Progenitor cell of endocrine pancreas (in vitro differentiated cells): ENCODE measurements at regions not wholly inside any gene's neighbourhood (a gene's known extent, or its start where the extent isn't known, plus 50 kb on each side); places are given as distances from the start of the nearest gene placed in this dataset.

ENCODE experiments used
- DNase-seq: peaks from one replicate; pipeline ENCODE4 v3.0.0; 2021; ENCODE audit warnings: low spot score; ENCODE audit not compliant: unreplicated experiment
- H3K27ac Mint-ChIP-seq: 2 replicates; pipeline ENCODE4 v1.8.0; 2021; ENCODE audit warnings: mild to moderate bottlenecking, moderate library complexity, mixed read lengths
- H3K27me3 Mint-ChIP-seq: 2 replicates; pipeline ENCODE4 v1.8.0; 2021; ENCODE audit warnings: mixed read lengths
- H3K36me3 Mint-ChIP-seq: 2 replicates; pipeline ENCODE4 v1.8.0; 2022; ENCODE audit warnings: mixed read lengths; ENCODE audit not compliant: insufficient read depth
- H3K4me1 Mint-ChIP-seq: 2 replicates; pipeline ENCODE4 v1.8.0; 2021; ENCODE audit warnings: low read depth, mixed read lengths
- H3K4me3 Mint-ChIP-seq: 2 replicates; pipeline ENCODE4 v1.8.0; 2021; ENCODE audit warnings: low read depth, mild to moderate bottlenecking, moderate library complexity, mixed read lengths
- H3K9me3 Mint-ChIP-seq: 2 replicates; pipeline ENCODE4 v1.8.0; 2021; ENCODE audit warnings: low read depth, mixed read lengths
- CTCF ChIP-seq: fragments of 200-600 bp; sonication (generic); IDR thresholded peaks from one replicate; pipeline ENCODE4 v1.5.0; 2021; ENCODE audit warnings: antibody characterized with exemption, mild to moderate bottlenecking; ENCODE audit not compliant: unreplicated experiment

- peaks cover 7% of the 10 kb centered on the region for H3K27me3 Mint-ChIP-seq
- H3K9me3 Mint-ChIP-seq = no peaks in the 10 kb centered on the region
- H3K27ac Mint-ChIP-seq = no peak overlapping the region
These were observed 308.4 kb downstream of the FGFR2 start for GRCh38 chr10:121289800-121290199.

GRCh38 chr10:121290674-121291073 lies 307.6 kb downstream of the FGFR2 start:
- no peak for DNase-seq
- H3K4me3 Mint-ChIP-seq = no peak overlapping the region
- H3K27ac Mint-ChIP-seq = no peak overlapping the region
- no peak for TF ChIP-seq CTCF
- no peaks in the 10 kb centered on the region for H3K36me3 Mint-ChIP-seq
- H3K9me3 Mint-ChIP-seq = no peaks in the 10 kb centered on the region
- H3K27me3 Mint-ChIP-seq = peaks cover 7% of the 10 kb centered on the region
- H3K4me1 Mint-ChIP-seq = peaks cover 28% of the 10 kb centered on the region

More at GRCh38 chr10:121289800-121290199, 308.4 kb downstream of the FGFR2 start:
- no peak for DNase-seq
- TF ChIP-seq CTCF = no peak
- no peaks in the 10 kb centered on the region for H3K36me3 Mint-ChIP-seq
- H3K4me3 Mint-ChIP-seq = no peak overlapping the region
- H3K4me1 Mint-ChIP-seq = peaks cover 33% of the 10 kb centered on the region

GRCh38 chr10:121291376-121291775 lies 306.9 kb downstream of the FGFR2 start:
- H3K4me1 Mint-ChIP-seq = peaks cover 28% of the 10 kb centered on the region
- H3K9me3 Mint-ChIP-seq = no peaks in the 10 kb centered on the region
- H3K36me3 Mint-ChIP-seq = no peaks in the 10 kb centered on the region
- peaks cover 7% of the 10 kb centered on the region for H3K27me3 Mint-ChIP-seq
- TF ChIP-seq CTCF = no peak
- no peak overlapping the region for H3K4me3 Mint-ChIP-seq
- no peak for DNase-seq
- H3K27ac Mint-ChIP-seq = no peak overlapping the region

- Mint-ChIP-seq H3K9me3 (no peaks in the 10 kb centered on the region), H3K4me3 (no peak overlapping the region), H3K36me3 (no peaks in the 10 kb centered on the region), H3K27ac (no peak overlapping the region), H3K27me3 (peaks cover 7% of the 10 kb centered on the region), H3K4me1 (peaks cover 28% of the 10 kb centered on the region)
- no peak for TF ChIP-seq CTCF
- DNase-seq = no peak
These were observed 306.4 kb downstream of the FGFR2 start for GRCh38 chr10:121291823-121292222.

GRCh38 chr10:121292321-121292720 lies 305.9 kb downstream of the FGFR2 start:
- Mint-ChIP-seq H3K4me3 (no peak overlapping the region), H3K4me1 (peaks cover 28% of the 10 kb centered on the region), H3K9me3 (no peaks in the 10 kb centered on the region), H3K36me3 (no peaks in the 10 kb centered on the region), H3K27ac (no peak overlapping the region), H3K27me3 (peaks cover 7% of the 10 kb centered on the region)
- no peak for TF ChIP-seq CTCF
- DNase-seq = no peak
